Mammary epithelial cell (primary cell): ENCODE measurements at regions not wholly inside any gene's neighbourhood (a gene's known extent, or its start where the extent isn't known, plus 50 kb on each side); places are given as distances from the start of the nearest gene placed in this dataset.

Experiments
- EZH2 ChIP-seq: IDR thresholded peaks from 2 replicates; pipeline ENCODE4 v1.6.1; 2012; ENCODE audit warnings: low read length, inconsistent platforms, borderline replicate concordance
- TF ChIP-seq, protein P1 (sequence below), 2 donors: IDR thresholded peaks in 1 of 2; conservative IDR thresholded peaks in 1 of 2; 2 replicates each; pipeline ENCODE4 v1.5.1; 2011 to 2012; ENCODE audit warnings: inconsistent platforms in 2 of 2, low read length in 2 of 2, mild to moderate bottlenecking in 2 of 2, control low read depth in 1 of 2, low read depth in 1 of 2; ENCODE audit not compliant: insufficient read depth in 1 of 2; ENCODE audit errors: extremely low read depth in 1 of 2

GRCh38 chr14:54241517-54241916, 155.3 kb upstream of the CDKN3 start:
- TF ChIP-seq, protein P1, sequence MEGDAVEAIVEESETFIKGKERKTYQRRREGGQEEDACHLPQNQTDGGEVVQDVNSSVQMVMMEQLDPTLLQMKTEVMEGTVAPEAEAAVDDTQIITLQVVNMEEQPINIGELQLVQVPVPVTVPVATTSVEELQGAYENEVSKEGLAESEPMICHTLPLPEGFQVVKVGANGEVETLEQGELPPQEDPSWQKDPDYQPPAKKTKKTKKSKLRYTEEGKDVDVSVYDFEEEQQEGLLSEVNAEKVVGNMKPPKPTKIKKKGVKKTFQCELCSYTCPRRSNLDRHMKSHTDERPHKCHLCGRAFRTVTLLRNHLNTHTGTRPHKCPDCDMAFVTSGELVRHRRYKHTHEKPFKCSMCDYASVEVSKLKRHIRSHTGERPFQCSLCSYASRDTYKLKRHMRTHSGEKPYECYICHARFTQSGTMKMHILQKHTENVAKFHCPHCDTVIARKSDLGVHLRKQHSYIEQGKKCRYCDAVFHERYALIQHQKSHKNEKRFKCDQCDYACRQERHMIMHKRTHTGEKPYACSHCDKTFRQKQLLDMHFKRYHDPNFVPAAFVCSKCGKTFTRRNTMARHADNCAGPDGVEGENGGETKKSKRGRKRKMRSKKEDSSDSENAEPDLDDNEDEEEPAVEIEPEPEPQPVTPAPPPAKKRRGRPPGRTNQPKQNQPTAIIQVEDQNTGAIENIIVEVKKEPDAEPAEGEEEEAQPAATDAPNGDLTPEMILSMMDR (conservative IDR thresholded peaks at IDR 0.05 in 1 of 2, IDR thresholded peaks at IDR 0.05 in 1 of 2; ENCODE audit: extremely low read depth in 1 of 2, insufficient read depth in 1 of 2, low read depth in 1 of 2, low read length in 2 of 2): no peak
- TF ChIP-seq EZH2: no peak
